ENCODE measurements at regions not wholly inside any gene's neighbourhood (a gene's known extent, or its start where the extent isn't known, plus 50 kb on each side); places are given as distances from the start of the nearest gene placed in this dataset.
"Not testable (repeated sequence)": the region's sequence is repeated elsewhere in the genome, so short reads cannot be mapped to it uniquely, and the experiment has no call there.

DNA sequence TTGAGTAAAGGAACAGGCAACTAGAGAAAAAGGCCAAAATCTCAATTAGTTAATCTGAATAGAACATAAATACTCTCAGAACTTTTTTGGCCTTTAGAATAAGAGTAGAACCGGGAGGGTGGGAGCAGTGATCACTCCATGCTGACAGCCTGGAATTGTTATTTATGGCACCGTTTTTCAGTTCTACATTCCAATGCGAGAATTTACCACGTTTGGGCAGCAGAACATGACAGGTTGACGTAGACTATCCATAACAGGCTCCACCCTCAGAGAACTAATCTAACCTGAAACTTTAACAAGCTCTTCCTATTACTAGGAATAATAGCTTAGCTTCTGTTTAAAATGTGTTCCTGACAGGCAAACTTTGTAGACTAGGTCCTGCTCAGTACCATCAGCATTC lies 379.1 kb downstream of the SEC23A start:
- intact Hi-C loops (cut with DNase I): no loop called here
- DNase-seq: no peak

DNA sequence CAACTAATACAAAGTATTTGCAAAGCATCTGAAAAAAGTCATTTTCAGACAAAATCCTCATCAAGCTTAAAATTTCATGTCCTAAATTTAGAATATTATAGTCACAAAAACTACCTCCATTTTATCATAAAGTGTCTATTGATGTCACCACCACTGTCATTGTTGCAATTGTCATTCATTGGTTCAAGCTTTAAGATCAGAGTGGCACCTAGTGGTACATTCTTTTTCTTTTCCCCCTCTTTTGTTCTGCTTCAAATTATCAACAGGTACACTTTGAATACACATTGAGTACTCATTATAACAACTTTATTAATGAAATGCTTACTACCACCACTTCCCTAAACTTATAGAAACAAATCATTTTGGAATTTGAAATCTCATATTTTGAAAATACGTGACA lies 379.8 kb downstream of the SEC23A start:
- intact Hi-C loops (cut with DNase I): no loop called here
- DNase-seq: no peak

DNA sequence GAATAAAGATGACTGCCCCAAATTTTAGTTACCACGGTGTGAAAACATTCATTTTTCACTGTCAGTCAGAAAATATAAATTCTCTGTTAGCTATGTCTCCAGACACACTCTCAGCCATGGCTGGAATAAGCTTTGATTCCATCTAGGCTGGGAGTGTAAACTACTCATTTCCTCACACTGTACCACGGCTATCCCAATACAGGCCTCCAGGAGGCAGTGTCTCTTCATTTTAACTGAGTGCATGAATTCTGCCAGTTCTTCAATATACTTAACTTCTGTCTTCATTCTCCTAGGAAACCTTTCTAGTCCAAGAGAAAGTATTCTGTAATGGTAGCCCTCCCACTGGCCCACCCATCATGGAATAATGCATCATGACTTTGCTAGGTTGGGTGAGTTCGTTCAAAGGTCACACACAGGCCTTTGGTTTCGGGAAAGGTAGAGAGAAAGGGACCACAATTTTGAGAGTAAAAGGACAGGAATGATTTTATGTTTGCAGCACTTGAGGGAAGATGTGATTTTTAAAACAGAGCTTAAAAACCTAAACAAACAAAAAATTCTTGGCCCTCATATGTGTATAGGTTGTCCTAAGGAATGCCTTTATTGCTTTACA lies 381.1 kb downstream of the SEC23A start:
- peak in 7 of 10 donors; percentile 19 to 85 (median 71) for DNase-seq
- intact Hi-C loops (cut with DNase I): loop anchor here (1.0 kb wide), 2 partner anchors 145 to 293 kb away; no protein-coding TSS in a partner anchor

DNA sequence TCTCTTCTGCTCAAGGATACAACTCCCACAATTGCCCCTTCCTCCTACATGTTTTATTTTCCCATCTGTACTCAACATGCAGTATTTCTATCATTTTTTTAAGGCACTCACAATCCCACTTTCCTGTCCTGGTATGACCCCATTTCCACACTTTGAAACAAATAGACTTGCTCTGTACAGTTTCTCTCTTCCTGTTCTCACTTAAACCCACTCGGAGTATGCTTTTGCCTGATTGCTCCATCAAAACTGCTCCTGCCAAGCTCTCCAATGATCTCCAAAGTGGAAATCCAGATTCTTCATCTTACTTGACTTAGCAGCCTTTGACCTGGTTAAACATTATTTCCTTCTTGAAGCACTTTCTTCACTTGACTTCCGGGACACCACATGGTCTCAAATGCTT lies 384.5 kb downstream of the SEC23A start:
- DNase-seq: no peak
- intact Hi-C loops (cut with DNase I): no loop called here

DNA sequence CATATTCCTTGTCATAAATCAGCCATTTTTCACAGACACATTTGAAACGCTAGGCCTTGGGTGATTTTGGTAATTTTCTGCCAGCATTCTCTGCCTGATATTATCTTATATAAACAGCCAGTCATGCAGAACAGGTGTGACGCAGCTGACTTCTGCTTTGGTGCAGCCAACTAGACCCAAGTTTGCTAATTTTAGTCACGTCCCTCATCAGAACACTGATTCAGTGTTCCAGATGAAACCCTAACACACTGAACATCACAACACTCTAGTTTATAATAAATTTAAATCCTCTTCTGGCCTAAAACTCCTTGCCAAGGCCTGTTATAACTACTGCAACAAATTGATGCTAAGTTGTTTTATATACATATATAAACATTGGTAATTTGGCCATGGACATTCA lies 386.1 kb downstream of the SEC23A start:
- DNase-seq: peak in 2 of 10 donors; percentile 15 to 25
- intact Hi-C loops (cut with DNase I): no loop called here

DNA sequence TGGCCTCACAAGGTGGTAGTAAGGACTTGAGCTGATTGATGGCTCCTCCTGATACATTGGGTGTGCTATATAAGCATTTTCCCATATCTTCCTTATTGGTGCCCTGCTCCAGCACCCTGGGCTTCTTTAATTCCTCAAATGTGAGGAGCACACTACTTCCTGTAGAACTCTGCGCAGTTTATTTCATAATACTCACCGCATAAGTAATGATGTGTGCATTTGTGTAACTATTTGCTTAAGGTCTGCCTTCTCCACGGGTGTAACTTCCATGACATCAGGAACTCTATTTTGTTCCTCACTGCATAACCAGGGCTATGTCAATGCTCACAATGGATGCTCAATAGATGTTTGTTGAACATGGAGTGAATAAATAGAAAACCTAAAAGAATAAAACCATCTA lies 392.2 kb downstream of the SEC23A start:
- DNase-seq: no peak
- intact Hi-C loops (cut with DNase I): no loop called here

DNA sequence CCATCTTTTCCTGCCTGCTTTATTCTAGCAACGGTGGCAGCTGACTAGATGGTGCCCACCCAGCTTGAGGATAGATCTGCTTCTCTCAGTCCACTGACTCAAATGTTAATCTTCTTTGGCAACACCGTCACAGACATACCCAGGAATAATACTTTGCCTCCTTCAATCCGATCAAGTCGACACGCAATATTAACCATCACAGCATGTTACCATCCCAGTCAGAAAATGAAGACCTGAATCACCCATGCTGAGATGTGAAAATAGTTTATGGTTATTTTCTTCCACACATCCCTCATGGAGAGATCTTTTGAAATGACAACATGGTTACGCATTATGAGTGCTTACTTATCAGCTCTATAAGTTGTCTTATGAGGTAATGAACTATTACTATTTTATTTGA lies 392.8 kb downstream of the SEC23A start:
- no peak for DNase-seq
- intact Hi-C loops (cut with DNase I): no loop called here

DNA sequence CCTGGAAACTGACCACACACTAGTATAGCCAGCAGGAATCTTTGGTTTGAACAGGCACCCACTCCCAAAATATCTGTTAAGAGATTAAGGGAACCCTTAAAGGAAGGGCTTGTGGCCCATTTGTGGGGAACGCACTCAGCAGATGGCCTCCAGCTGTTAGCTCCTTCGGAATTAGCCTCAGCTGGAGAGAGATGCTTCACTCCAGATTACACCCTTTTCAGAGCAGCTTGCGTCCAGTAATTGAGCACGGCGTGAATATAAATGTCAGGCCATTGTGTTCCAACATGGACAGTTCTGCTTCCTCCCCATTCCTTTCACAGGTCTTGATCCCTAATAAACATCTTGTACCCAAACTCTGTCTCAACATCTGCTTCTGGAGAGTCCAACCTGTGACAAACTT lies 397.8 kb downstream of the SEC23A start:
- intact Hi-C loops (cut with DNase I): no loop called here
- no peak for DNase-seq

DNA sequence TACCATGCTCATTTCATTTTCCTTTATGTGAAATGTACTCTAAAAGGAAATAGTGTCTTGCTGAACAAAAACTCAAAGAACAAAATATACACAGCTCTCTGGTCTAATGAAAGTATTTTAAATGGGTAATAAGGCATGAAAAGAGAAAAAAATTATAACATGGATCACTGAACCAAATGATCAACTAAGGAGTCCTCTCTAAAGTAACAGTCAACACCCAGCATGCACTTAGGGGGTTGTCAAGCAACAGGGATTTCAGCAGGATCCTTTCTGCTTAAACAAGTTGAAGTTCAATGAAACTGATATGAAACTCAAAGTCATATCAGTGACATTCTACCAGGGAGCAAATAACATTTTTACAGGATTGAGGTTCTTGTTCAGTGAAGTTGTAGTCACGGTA lies 398.8 kb downstream of the SEC23A start:
- DNase-seq: no peak
- intact Hi-C loops (cut with DNase I): no loop called here

DNA sequence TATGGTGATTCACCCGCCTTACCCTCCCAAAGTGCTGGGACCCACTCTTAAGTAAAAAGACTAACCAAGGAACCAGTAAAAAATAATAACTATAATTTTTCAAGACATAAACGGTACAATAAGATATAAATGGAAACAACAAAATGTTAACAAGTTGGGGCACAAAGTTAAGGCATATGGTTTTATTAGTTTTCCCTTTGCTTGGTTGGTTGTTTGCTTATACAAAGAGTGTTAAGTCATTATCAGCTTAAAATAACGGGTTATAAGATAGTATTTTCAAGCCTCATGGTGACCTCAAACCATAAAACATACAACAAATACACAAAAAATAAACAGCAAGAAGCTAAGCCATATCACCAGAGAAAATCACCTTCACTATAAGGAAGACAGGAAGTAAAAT lies 406.1 kb downstream of the SEC23A start:
- intact Hi-C loops (cut with DNase I): no loop called here
- DNase-seq: no peak

DNA sequence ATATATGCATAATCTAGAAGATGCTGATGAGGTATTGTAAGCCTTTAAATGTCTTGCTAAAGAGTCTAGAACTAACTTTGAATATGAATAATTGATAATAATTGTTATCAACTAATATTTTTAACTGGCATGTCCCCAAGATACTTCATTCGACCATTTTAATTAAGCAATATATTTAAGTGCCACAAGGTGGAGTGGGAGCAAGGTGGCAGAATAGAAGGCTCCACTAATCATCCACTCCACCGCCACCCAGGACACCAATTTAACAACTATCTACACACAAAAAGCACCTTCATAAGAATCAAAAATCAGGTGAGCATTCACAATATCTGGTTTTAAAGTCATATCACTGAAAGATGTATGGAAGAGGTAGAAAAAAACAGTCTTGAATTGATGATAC lies 409.6 kb downstream of the SEC23A start:
- DNase-seq: no peak
- intact Hi-C loops (cut with DNase I): no loop called here

DNA sequence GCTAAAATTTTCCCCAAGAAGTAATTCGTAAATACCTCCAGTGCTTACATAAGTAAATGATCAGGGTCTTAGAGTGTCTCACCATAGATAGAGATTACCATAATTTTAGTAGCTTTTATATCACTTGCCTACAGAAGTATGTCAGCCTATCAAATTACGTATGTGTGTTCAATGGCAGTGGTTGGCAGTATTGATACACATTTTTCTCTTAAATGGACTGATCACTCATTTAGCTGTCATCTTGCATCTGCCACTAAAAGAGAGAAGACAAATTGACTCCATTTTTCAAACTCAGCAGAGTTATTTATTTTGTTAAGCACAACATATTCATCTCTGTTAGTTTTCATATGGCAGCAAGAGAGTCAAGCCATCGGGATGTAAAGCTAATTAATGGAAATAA lies 413.1 kb upstream of the CLEC14A start:
- intact Hi-C loops (cut with DNase I): no loop called here
- DNase-seq: no peak

DNA sequence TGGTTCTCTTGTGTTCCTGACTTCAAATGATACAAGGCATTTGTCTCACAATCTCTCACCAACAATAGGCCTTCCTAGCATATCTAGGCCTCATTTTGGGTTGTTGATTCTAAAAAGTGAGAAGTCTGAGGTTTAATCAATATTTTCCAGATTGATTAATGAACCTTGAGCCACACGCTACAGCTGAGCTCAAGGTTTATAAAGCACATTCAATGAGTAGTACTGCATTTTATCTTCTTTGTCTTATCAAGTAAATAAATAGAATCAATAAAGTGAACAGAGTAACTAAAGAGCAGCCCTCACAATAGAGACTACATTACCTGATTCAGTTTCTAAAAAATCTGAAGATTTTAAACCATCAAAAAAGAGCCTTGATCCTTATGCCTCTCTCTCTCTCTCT lies 407.5 kb upstream of the CLEC14A start:
- no peak for DNase-seq
- intact Hi-C loops (cut with DNase I): no loop called here

DNA sequence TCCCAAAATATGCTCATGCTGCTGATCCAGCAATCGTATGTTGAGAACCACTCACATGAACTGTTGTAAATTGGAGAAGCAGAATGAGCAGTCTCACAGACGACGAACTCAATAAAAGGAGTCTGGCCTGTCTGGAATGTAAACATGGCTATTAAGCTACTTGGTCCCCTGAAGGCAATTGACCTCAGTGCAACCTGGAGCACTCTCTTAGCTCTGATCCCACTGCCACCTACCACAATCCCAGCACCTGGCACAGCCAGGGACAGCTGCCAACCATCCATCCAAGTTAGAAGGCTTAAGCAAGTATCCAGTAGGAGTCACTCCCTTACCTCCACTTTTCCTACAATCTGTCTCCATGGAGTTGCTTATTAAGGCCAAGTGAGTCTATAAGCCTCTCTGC lies 406.9 kb upstream of the CLEC14A start:
- intact Hi-C loops (cut with DNase I): no loop called here
- no peak for DNase-seq

DNA sequence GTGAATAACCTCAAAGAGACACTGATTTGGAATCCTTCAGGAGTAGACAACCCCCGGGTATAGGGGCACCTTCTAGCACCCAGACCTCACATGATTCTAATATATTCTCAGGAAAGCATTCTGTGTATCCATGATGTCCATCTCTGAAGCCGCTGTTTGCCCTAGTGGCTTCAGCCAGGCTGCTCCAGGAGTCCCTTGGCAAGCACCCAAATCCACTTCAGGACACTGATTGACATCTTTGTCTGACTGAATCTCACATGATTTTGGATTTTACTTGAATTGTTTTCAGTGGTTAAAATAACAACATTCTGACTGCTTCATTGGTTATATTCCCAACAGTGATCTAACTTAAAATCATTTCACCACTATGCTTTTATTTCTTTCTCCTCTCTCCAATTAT lies 390.5 kb upstream of the CLEC14A start:
- intact Hi-C loops (cut with DNase I): no loop called here

DNA sequence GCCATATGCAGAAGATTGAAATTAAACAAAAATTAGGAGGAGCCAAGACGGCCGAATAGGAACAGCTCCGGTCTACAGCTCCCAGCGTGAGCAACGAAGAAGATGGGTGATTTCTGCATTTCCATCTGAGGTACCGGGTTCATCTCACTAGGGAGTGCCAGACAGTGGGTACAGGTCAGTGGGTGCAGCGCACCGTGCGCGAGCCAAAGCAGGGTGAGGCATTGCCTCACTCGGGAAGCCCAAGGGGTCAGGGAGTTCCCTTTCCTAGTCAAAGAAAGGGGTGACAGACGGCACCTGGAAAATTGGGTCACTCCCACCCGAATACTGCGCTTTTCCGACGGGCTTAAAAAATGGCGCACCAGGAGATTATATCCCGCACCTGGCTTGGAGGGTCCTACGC lies 379.0 kb upstream of the CLEC14A start:
- peak in 1 of 10 donors; percentile 55 for DNase-seq
- intact Hi-C loops (cut with DNase I): not testable (repeated sequence)

More for the DNA sequence above, 390.5 kb upstream of the CLEC14A start:
- peak in 1 of 10 donors; percentile 30 for DNase-seq

DNA sequence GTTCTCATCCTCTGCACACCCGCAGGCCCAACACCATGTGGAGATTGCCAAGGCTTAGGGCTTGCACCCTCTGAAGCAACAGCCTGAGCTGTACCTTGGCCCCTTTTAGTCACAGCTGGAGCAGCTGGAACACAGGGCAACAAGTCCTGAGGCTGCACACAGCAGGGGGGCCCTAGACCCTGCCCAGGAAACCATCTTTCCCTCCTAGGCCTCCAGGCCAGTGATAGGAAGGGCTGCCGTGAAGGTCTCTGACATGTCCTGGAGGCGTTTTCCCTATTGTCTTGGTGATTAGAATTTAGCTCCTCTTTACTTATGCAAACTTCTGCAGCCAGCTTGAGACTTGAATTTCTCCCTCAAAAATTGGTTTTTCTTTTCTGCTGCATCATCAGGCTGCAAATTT lies 373.5 kb upstream of the CLEC14A start:
- intact Hi-C loops (cut with DNase I): no loop called here
- DNase-seq: peak in 1 of 10 donors; percentile 45

DNA sequence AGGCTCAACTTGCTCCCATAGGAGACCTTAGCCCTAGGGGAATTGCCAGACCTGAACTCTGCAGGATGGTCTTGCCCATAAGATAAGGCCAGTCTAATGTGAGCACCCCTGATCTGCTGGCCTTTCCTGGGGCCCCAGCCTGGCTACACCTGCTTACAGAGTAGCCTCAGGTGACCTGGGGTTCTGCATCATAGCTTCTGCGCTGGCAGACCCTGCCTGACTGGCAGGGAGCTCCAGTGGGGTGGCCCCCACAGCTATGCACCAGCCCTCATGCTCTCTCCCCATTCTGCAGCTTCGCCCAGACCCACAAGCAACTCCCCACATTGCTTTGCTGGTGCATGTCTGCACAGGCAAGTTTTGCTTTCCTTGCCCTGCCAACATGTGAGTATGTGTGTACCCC lies 371.3 kb upstream of the CLEC14A start:
- peak in 1 of 10 donors; percentile 62 for DNase-seq
- intact Hi-C loops (cut with DNase I): no loop called here

DNA sequence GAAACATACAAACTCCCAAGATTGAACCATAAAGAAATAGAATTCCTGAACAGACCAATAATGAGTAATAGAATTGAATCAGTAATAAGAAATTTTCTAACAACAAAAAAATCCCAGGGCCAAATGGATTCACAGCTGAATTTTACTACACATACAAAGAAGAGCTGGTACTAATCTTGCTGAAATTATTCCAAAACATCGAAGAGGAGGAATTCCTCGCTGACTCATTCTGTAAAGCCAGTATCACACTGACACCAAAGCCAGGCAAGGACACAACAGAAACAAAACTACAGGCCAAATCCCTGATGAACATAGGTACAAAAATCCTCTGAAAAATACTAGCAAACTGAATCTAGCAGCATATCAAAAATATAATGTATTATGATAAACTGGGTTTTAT lies 367.8 kb upstream of the CLEC14A start:
- DNase-seq: no peak
- intact Hi-C loops (cut with DNase I): no loop called here

DNA sequence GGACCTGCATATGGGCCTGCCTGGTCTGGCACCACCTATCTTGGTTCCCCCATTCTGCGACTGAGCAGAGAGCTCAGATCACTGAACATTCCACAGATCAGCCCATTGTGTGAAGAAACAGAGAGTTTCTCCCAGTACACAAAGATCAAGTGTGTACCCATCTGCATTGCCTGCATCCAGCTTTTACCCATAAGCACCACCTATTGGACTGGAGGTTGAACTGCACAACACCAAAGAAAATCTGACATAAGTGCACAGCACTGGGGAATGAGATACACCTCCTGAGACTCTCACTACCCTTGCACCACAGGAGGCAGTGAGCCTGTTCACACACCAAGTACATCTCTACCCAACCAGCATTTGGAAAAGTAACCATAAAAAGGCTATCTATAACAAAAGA lies 362.6 kb upstream of the CLEC14A start:
- peak in 1 of 10 donors; percentile 39 for DNase-seq

DNA sequence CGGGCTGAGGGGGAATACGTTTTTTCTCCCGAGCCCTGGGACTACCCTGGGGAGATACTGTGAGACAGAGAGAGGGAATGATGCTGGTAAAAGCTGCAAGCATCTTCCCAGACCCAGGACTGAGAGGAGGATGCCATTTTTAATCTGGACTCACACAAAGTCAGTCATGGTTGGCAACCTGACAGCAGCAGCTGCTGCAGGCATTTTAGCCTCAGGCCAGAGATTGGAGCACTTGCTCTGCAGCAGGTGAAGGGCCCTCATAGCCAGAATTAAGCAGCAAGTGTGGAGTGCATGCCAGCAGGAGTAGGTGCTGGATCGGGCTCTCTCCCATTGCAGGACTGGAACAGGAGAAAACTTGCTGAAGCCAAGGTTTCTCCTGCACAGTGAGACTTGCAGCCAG lies 361.1 kb upstream of the CLEC14A start:
- intact Hi-C loops (cut with DNase I): no loop called here
- DNase-seq: peak in 9 of 10 donors; percentile 17 to 88 (median 49)

More for the DNA sequence above, 362.6 kb upstream of the CLEC14A start:
- intact Hi-C loops (cut with DNase I): no loop called here

DNA sequence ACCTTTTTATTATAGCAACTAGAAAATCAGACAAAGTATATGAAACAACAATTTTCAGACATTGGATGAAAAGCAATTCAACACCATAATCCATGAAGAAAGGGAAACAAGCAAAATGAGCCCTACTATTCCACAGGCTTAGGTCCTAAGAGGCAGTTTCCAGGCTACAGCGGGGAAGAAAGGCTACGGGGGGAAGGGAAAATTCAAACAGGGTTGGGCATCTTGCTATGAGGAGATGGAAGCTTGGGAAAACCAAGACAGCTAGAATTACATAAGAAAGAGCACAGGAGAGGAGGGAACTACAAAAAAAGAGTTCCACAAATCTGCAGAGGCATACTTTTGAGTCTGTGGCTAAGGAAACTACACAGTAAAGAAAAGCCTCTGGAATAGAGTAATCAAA lies 356.0 kb upstream of the CLEC14A start:
- intact Hi-C loops (cut with DNase I): no loop called here
- DNase-seq: no peak

DNA sequence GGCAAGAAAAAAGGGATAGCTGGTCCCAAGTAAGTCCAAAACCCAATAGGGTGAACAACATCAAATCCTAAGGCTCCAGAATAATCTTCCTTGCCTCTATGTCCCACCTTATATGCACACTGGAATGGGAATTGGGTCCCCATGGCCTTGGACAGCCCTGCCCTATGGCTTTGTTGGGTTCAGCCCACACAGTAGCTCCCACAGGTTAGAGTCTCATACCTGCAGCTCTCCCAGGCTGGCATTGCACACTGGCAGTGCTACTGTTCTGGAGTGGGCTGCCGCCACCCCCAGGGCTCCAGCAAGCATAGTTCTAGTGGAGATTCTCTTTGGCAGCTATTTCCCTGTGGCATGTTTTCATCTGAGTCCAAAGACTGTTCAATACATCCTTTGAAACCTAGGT lies 352.4 kb upstream of the CLEC14A start:
- intact Hi-C loops (cut with DNase I): no loop called here
- peak in 1 of 10 donors; percentile 72 for DNase-seq

All from posterior cingulate gyrus (tissue), 11 donors.